K562 (cell line): ENCODE measurements at regions not wholly inside any gene's neighbourhood (a gene's known extent, or its start where the extent isn't known, plus 50 kb on each side); places are given as distances from the start of the nearest gene placed in this dataset.

ENCODE experiments used
- ATAC-seq: fragments of 200-7000 bp; cut with Tn5 transposase; 3 replicates; pipeline ENCODE4 v1.9.1; 2020; ENCODE audit warnings: moderate library complexity
- BruUV-seq: library from RNA; stranded (reverse); fragments of 400-500 nt; replicated peaks from 2 replicates; lab custom pipeline; 2021; lab: Mats Ljungman, UMichigan
- CTCF ChIA-PET: fragments of 300-600 bp; formaldehyde crosslinking; extraction: SDS; loops from one replicate; lab custom pipeline; 2021; ENCODE audit warnings: low intra/inter-chr PET ratio; lab: Yijun Ruan, JAX
- POLR2A ChIA-PET: fragments of 300-600, 350-650 bp; sonication (Branson Sonifier 250); formaldehyde crosslinking; extraction: SDS; loops from one replicate; lab custom pipeline; 2021; ENCODE audit warnings: antibody characterized with exemption, inconsistent platforms; lab: Yijun Ruan, JAX
- DNase-seq, 4 experiments: peaks; one replicate each; pipeline versions ENCODE4 v3.0.0 to v3.0.0-alpha.2; 2011 to 2018; ENCODE audit warnings: low spot score in 3 of 4, mixed read lengths in 3 of 4; ENCODE audit errors: extremely low read depth in 1 of 4
- FAIRE-seq: peaks from 2 replicates; lab custom pipeline; 2011; peaks lifted over from hg19 to GRCh38; lab: Jason Lieb, UNC
- H2AFZ ChIP-seq: 2 replicates; pipeline ENCODE4 v1.6.0; 2011; ENCODE audit warnings: low read depth, low read length, control low read depth, inconsistent platforms
- H3K27ac ChIP-seq: fragments of 200-600 bp; 3 replicates; pipeline ENCODE4 v1.8.0; 2011; ENCODE audit warnings: low read depth, mild to moderate bottlenecking, control low read depth, inconsistent platforms, low read length, moderate library complexity, mixed read lengths; ENCODE audit errors: extremely low read depth
- H3K27me3 ChIP-seq, 2 experiments: fragments of 300-600 bp in 1 of 2; 2 replicates in 1 of 2; 3 replicates in 1 of 2; pipeline versions ENCODE4 v1.6.0 to v1.8.0; 2011; ENCODE audit warnings: inconsistent platforms in 2 of 2, low read length in 2 of 2, mild to moderate bottlenecking in 1 of 2, mixed read lengths in 1 of 2, moderate library complexity in 1 of 2; ENCODE audit not compliant: control insufficient read depth in 2 of 2, insufficient read depth in 2 of 2
- H3K36me3 ChIP-seq: fragments of 300-600 bp; 3 replicates; pipeline ENCODE4 v1.8.0; 2011; ENCODE audit warnings: mild to moderate bottlenecking, low read length, inconsistent platforms; ENCODE audit not compliant: control insufficient read depth, insufficient read depth
- H3K4me1 ChIP-seq, 2 experiments: fragments of 200-600 bp in 1 of 2; replicated peaks in 1 of 2; 2 replicates in 1 of 2; 3 replicates in 1 of 2; pipeline versions ENCODE4 v1.5.1 to v1.8.0; 2011; ENCODE audit warnings: inconsistent platforms in 2 of 2, low read length in 2 of 2, mild to moderate bottlenecking in 1 of 2, mixed read lengths in 1 of 2, moderate library complexity in 1 of 2; ENCODE audit not compliant: control insufficient read depth in 2 of 2, insufficient read depth in 2 of 2
- H3K4me2 ChIP-seq: 2 replicates; pipeline ENCODE4 v1.6.1; 2011; ENCODE audit warnings: low read length, control low read depth, inconsistent platforms, mixed read lengths; ENCODE audit not compliant: insufficient read depth
- H3K4me3 ChIP-seq: fragments of 200-600 bp; sonication (generic), shearing (Covaris generic); 2 replicates; pipeline ENCODE4 v1.5.1; 2016; ENCODE audit warnings: control low read depth, inconsistent platforms
- H3K79me2 ChIP-seq: fragments of 200-600 bp; 3 replicates; pipeline ENCODE4 v1.8.0; 2011; ENCODE audit warnings: low read length, inconsistent platforms; ENCODE audit not compliant: control insufficient read depth, insufficient read depth
- H3K9ac ChIP-seq, 2 experiments: 2 replicates each; pipeline versions ENCODE4 v1.6.0 to v1.6.1; 2011; ENCODE audit warnings: low read depth in 2 of 2, low read length in 2 of 2, control low read depth in 1 of 2, inconsistent platforms in 1 of 2, mild to moderate bottlenecking in 1 of 2, mixed read lengths in 1 of 2; ENCODE audit not compliant: insufficient read depth in 1 of 2
- H3K9me1 ChIP-seq: one replicate; pipeline ENCODE4 v1.6.0; 2011; ENCODE audit warnings: inconsistent platforms, mild to moderate bottlenecking, low read length, moderate library complexity; ENCODE audit not compliant: control insufficient read depth, insufficient read depth
- H3K9me3 ChIP-seq: replicated peaks from 2 replicates; pipeline ENCODE4 v1.5.1; 2011; ENCODE audit warnings: low read depth, low read length, inconsistent platforms; ENCODE audit not compliant: control insufficient read depth, insufficient read depth
- H4K20me1 ChIP-seq: replicated peaks from 2 replicates; pipeline ENCODE4 v1.6.1; 2011; ENCODE audit warnings: low read length, inconsistent platforms, mixed read lengths; ENCODE audit not compliant: control insufficient read depth, insufficient read depth
- CAMTA2 ChIP-seq: fragments of 250-450 bp; sonication (Bioruptor Pico); conservative IDR thresholded peaks from 2 replicates; pipeline ENCODE4 v1.5.1; 2022
- CBX8 ChIP-seq: fragments of 200-600 bp; sonication (generic); IDR thresholded peaks from 2 replicates; pipeline ENCODE4 v1.6.1; 2012; ENCODE audit warnings: borderline replicate concordance, mixed run types, low read depth, mild to moderate bottlenecking, moderate library complexity, mixed read lengths, low read length, control low read depth, inconsistent platforms; ENCODE audit not compliant: poor library complexity, severe bottlenecking; ENCODE audit errors: extremely low read depth
- HNRNPLL ChIP-seq: fragments of 200-400 bp; formaldehyde crosslinking; IDR thresholded peaks from 2 replicates; pipeline ENCODE4 v1.6.1; 2017; ENCODE audit warnings: low read length, low read depth, mild to moderate bottlenecking; ENCODE audit not compliant: poor library complexity, severe bottlenecking
- ILK ChIP-seq: fragments of 450-650 bp; IDR thresholded peaks from 2 replicates; pipeline ENCODE4 v1.6.1; 2016; ENCODE audit warnings: missing genetic modification characterization, low read depth, mild to moderate bottlenecking, missing compliant biosample characterization, moderate library complexity, borderline replicate concordance
- MXI1 ChIP-seq: IDR thresholded peaks from 2 replicates; pipeline ENCODE4 v1.6.1; 2011; ENCODE audit warnings: low read depth, mild to moderate bottlenecking, improper control_type of control experiment, low read length
- NEUROD1 ChIP-seq: fragments of 150-350 bp; IDR thresholded peaks from 2 replicates; pipeline ENCODE4 v1.6.1; 2014; ENCODE audit warnings: borderline replicate concordance, low read length, low read depth; ENCODE audit not compliant: partially characterized antibody
- POLR2B ChIP-seq: fragments of 450-650 bp; IDR thresholded peaks from 2 replicates; pipeline ENCODE4 v1.6.1; 2018; ENCODE audit warnings: low read depth; ENCODE audit not compliant: partially characterized antibody
- RNF2 ChIP-seq: sonication (generic); IDR thresholded peaks from 2 replicates; pipeline ENCODE4 v1.6.1; 2016
- ZBTB12 ChIP-seq: fragments of 250-450 bp; sonication (Bioruptor Pico); IDR thresholded peaks from 2 replicates; pipeline ENCODE4 v1.4.0; 2020
- ZNF740 ChIP-seq, 3 experiments: fragments of 200-800 bp in 1 of 3; sonication (Bioruptor generic) in 1 of 3; sonication (generic) in 1 of 3; formaldehyde crosslinking in 1 of 3; IDR thresholded peaks; 2 replicates each; pipeline versions ENCODE4 v1.6.1 to v1.8.0; 2016 to 2022; ENCODE audit warnings: mild to moderate bottlenecking in 2 of 3, missing compliant biosample characterization in 2 of 3, missing genetic modification characterization in 2 of 3, missing genetic modification reagents in 1 of 3
- WGBS: fragments of 100-300 bp; shearing (Covaris generic); methylation state at CpG from one replicate; pipeline ENCODE4 v1.1.6; 2016; ENCODE audit warnings: low coverage, mixed read lengths; ENCODE audit not compliant: insufficient coverage; ENCODE audit errors: missing lambda C conversion rate; 5-methylcytosine and 5-hydroxymethylcytosine counted together
- in situ Hi-C: fragments of 300-500 bp; cut with MboI; formaldehyde crosslinking; loops from 4 replicates; pipeline ENCODE4 v1.15.0; 2018; ENCODE audit warnings: inconsistent platforms, mixed read lengths
- intact Hi-C: fragments of 100-400 bp; cut with micrococcal nuclease; formaldehyde crosslinking; loops from 2 replicates; pipeline ENCODE4 v1.14.2; 2022

GRCh38 chr1:229013981-229014380, 256.9 kb upstream of the RAB4A start:
- intact Hi-C loops = no loop called here
- BruUV-seq = no TSS peak
- CTCF ChIA-PET = no interaction called here

More at GRCh38 chr1:229013981-229014380, 256.9 kb upstream of the RAB4A start:
- Histone ChIP-seq H3K4me2 (no peak overlapping the region), H3K27ac (no peak overlapping the region), H2AFZ (no peak overlapping the region), H3K4me1 (no peaks in the 10 kb centered on the region; a peak in 1 of 5 replicates), H3K36me3 (no peaks in the 10 kb centered on the region), H3K79me2 (no peaks in the 10 kb centered on the region), H3K9ac (no peak overlapping the region), H4K20me1 (no peaks in the 10 kb centered on the region), H3K4me3 (no peak overlapping the region), H3K9me1 (no peaks in the 10 kb centered on the region), H3K9me3 (no peaks in the 10 kb centered on the region), H3K27me3 (peaks cover 8 to 30% of the 10 kb centered on the region in 2 experiments)
- no peak for ATAC-seq
- peak; percentile 37 for FAIRE-seq
- POLR2A ChIA-PET = no interaction called here
- in situ Hi-C loops = no loop called here
- 2% methylated on average over 7 of the region's 7 CpGs for WGBS
- DNase-seq = no peak
- TF ChIP-seq ZBTB12 (CRISPR knock-in tag) (no peak), ZNF740 (CRISPR knock-in tag; IDR thresholded peaks at IDR 0.05) (no peak), ZNF740 (tag; IDR thresholded peaks at IDR 0.05) (no peak), RNF2 (no peak), MXI1 (no peak), CBX8 (no peak), POLR2B (no peak), HNRNPLL (no peak), CAMTA2 (CRISPR knock-in tag) (no peak), NEUROD1 (no peak), ILK (no peak)
